Progenitor cell of endocrine pancreas (in vitro differentiated cells): ENCODE measurements at regions not wholly inside any gene's neighbourhood (a gene's known extent, or its start where the extent isn't known, plus 50 kb on each side); places are given as distances from the start of the nearest gene placed in this dataset.

Experiments
- DNase-seq: peaks from one replicate; pipeline ENCODE4 v3.0.0; 2021; ENCODE audit warnings: low spot score; ENCODE audit not compliant: unreplicated experiment
- H3K27ac Mint-ChIP-seq: 2 replicates; pipeline ENCODE4 v1.8.0; 2021; ENCODE audit warnings: mild to moderate bottlenecking, moderate library complexity, mixed read lengths
- H3K27me3 Mint-ChIP-seq: 2 replicates; pipeline ENCODE4 v1.8.0; 2021; ENCODE audit warnings: mixed read lengths
- H3K36me3 Mint-ChIP-seq: 2 replicates; pipeline ENCODE4 v1.8.0; 2022; ENCODE audit warnings: mixed read lengths; ENCODE audit not compliant: insufficient read depth
- H3K4me1 Mint-ChIP-seq: 2 replicates; pipeline ENCODE4 v1.8.0; 2021; ENCODE audit warnings: low read depth, mixed read lengths
- H3K4me3 Mint-ChIP-seq: 2 replicates; pipeline ENCODE4 v1.8.0; 2021; ENCODE audit warnings: low read depth, mild to moderate bottlenecking, moderate library complexity, mixed read lengths
- H3K9me3 Mint-ChIP-seq: 2 replicates; pipeline ENCODE4 v1.8.0; 2021; ENCODE audit warnings: low read depth, mixed read lengths
- TF ChIP-seq, protein P1 (sequence below): fragments of 200-600 bp; sonication (generic); IDR thresholded peaks from one replicate; pipeline ENCODE4 v1.5.0; 2021; ENCODE audit warnings: antibody characterized with exemption, mild to moderate bottlenecking; ENCODE audit not compliant: unreplicated experiment

GRCh38 chr11:11157185-11157584, 195.9 kb downstream of the CSNK2A3 start:
- Mint-ChIP-seq H3K9me3 (no peaks in the 10 kb centered on the region), H3K27me3 (peaks cover 4% of the 10 kb centered on the region), H3K4me3 (no peak overlapping the region), H3K36me3 (no peaks in the 10 kb centered on the region), H3K27ac (no peak overlapping the region), H3K4me1 (no peaks in the 10 kb centered on the region)
- TF ChIP-seq, protein P1, sequence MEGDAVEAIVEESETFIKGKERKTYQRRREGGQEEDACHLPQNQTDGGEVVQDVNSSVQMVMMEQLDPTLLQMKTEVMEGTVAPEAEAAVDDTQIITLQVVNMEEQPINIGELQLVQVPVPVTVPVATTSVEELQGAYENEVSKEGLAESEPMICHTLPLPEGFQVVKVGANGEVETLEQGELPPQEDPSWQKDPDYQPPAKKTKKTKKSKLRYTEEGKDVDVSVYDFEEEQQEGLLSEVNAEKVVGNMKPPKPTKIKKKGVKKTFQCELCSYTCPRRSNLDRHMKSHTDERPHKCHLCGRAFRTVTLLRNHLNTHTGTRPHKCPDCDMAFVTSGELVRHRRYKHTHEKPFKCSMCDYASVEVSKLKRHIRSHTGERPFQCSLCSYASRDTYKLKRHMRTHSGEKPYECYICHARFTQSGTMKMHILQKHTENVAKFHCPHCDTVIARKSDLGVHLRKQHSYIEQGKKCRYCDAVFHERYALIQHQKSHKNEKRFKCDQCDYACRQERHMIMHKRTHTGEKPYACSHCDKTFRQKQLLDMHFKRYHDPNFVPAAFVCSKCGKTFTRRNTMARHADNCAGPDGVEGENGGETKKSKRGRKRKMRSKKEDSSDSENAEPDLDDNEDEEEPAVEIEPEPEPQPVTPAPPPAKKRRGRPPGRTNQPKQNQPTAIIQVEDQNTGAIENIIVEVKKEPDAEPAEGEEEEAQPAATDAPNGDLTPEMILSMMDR: peak; percentile 59
- no peak for DNase-seq

GRCh38 chr11:11155962-11156815, 196.9 kb downstream of the CSNK2A3 start:
- TF ChIP-seq, protein P1: peak; percentile 63
- Mint-ChIP-seq H3K36me3 (no peaks in the 10 kb centered on the region), H3K27me3 (no peaks in the 10 kb centered on the region), H3K9me3 (no peaks in the 10 kb centered on the region), H3K4me3 (no peak overlapping the region), H3K27ac (no peak overlapping the region), H3K4me1 (no peaks in the 10 kb centered on the region)
- DNase-seq: peak; percentile 38

- no peak overlapping the region for H3K27ac Mint-ChIP-seq
- H3K9me3 Mint-ChIP-seq: no peaks in the 10 kb centered on the region
- DNase-seq: no peak
- H3K4me3 Mint-ChIP-seq: no peak overlapping the region
- H3K4me1 Mint-ChIP-seq: peaks cover 3% of the 10 kb centered on the region
- H3K27me3 Mint-ChIP-seq: no peaks in the 10 kb centered on the region
- no peaks in the 10 kb centered on the region for H3K36me3 Mint-ChIP-seq
- TF ChIP-seq, protein P1: no peak
These were observed 200.2 kb downstream of the CSNK2A3 start for GRCh38 chr11:11152877-11153276.

DNA sequence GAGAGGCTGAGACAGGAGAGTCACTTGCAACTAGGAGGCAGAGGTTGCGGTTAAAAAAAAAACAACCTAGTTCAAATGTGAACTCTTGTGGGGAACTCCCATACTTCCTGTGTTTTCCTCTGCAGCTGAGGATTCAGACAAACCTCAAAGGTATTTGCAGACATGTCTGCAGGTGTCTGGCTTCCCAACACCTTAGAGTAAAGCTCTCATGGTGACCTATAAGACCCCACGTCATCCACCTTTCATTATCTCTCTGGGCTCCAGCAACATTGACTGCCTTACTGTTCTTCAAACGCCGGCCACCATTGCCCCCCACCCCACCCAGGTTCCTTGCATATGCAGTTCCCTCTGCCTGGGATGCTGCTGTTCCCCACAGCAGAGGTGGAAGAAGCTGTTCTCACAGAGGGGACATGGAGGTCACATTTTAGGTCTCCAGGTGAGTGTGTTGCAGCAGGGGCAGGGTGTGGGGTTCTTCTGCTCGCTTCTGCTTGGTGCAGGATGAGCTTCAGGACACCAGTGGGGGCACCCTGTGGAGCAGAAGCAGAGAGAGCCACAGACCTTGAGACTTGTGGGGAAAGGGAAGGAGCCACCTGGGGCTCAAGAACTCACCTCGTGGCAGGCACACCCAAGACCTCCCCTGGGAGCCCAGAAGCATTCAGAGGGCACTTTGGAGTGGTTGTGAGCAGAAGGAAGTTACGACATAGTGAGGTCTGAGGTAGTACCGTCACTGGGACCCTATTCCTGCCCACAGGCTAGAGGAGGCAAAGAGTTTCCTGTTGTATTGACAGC, 203.2 kb downstream of the CSNK2A3 start:
- peaks cover 3% of the 10 kb centered on the region for H3K27me3 Mint-ChIP-seq
- TF ChIP-seq, protein P1: no peak
- no peak overlapping the region for H3K4me3 Mint-ChIP-seq
- H3K4me1 Mint-ChIP-seq: peaks cover 3% of the 10 kb centered on the region
- H3K27ac Mint-ChIP-seq: no peak overlapping the region
- H3K36me3 Mint-ChIP-seq: no peaks in the 10 kb centered on the region
- peaks cover 3% of the 10 kb centered on the region for H3K9me3 Mint-ChIP-seq
- DNase-seq: no peak

DNA sequence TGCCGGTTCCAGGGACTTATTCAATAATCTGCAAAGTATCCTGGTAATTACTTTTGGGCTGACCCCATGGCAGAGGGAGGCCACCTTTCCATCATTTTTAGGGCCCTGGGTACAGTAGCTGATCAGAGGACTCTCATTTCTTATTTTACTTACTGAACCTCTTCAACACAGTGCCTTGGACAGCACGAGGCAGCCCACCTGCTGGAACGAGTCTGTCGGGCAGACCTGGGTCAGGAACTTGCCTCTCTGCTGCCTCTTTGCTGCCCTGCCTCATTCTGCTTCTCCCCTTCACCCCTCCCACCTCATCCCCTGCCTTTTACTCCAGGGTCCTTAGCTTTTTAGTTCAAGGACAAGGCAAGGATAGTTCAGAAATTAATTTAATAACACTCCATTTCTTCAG, 204.5 kb downstream of the CSNK2A3 start:
- TF ChIP-seq, protein P1: no peak
- DNase-seq: no peak
- H3K27ac Mint-ChIP-seq: no peak overlapping the region
- no peak overlapping the region for H3K4me3 Mint-ChIP-seq
- peaks cover 6% of the 10 kb centered on the region for H3K4me1 Mint-ChIP-seq
- H3K9me3 Mint-ChIP-seq: peaks cover 3% of the 10 kb centered on the region
- no peaks in the 10 kb centered on the region for H3K36me3 Mint-ChIP-seq
- peaks cover 5% of the 10 kb centered on the region for H3K27me3 Mint-ChIP-seq
